HG02763 (cell line): ENCODE measurements at regions not wholly inside any gene's neighbourhood (a gene's known extent, or its start where the extent isn't known, plus 50 kb on each side); places are given as distances from the start of the nearest gene placed in this dataset.

ENCODE experiments used
- ATAC-seq: cut with Tn5 transposase; IDR thresholded peaks from one replicate; pipeline ENCODE4 v1.9.1; 2021; ENCODE audit warnings: mild to moderate bottlenecking, moderate library complexity; ENCODE audit not compliant: unreplicated experiment

GRCh38 chr18:78130232-78131195, 849.1 kb upstream of the SALL3 start:
- ATAC-seq = no peak

- no peak for ATAC-seq
Measured at GRCh38 chr18:78133729-78134128, 845.9 kb upstream of the SALL3 start.

GRCh38 chr18:78136986-78137385, 842.6 kb upstream of the SALL3 start:
- ATAC-seq = no peak

GRCh38 chr18:78138983-78139496, 840.6 kb upstream of the SALL3 start:
- ATAC-seq = no peak

GRCh38 chr18:78140294-78140693, 839.3 kb upstream of the SALL3 start:
- no peak for ATAC-seq

- ATAC-seq = no peak
Measured at GRCh38 chr18:78144669-78145068, 834.9 kb upstream of the SALL3 start.

GRCh38 chr18:78145096-78145495, 834.5 kb upstream of the SALL3 start:
- no peak for ATAC-seq

GRCh38 chr18:78146136-78147085, 833.2 kb upstream of the SALL3 start:
- no peak for ATAC-seq

- ATAC-seq = no peak
Measured at GRCh38 chr18:78150590-78150989, 829.0 kb upstream of the SALL3 start.

GRCh38 chr18:78151234-78151633, 828.4 kb upstream of the SALL3 start:
- ATAC-seq = no peak

GRCh38 chr18:78151948-78152725, 827.5 kb upstream of the SALL3 start:
- ATAC-seq = no peak

GRCh38 chr18:78153362-78153761, 826.3 kb upstream of the SALL3 start:
- no peak for ATAC-seq

GRCh38 chr18:78154444-78154843, 825.2 kb upstream of the SALL3 start:
- no peak for ATAC-seq

- ATAC-seq = no peak
Measured at GRCh38 chr18:78154853-78155252, 824.8 kb upstream of the SALL3 start.

GRCh38 chr18:78156466-78156865, 823.2 kb upstream of the SALL3 start:
- no peak for ATAC-seq

- ATAC-seq = no peak
Measured at GRCh38 chr18:78158943-78159342, 820.7 kb upstream of the SALL3 start.

GRCh38 chr18:78159397-78159796, 820.2 kb upstream of the SALL3 start:
- no peak for ATAC-seq

- no peak for ATAC-seq
Measured at GRCh38 chr18:78160961-78161656, 818.5 kb upstream of the SALL3 start.

GRCh38 chr18:78165525-78165924, 814.1 kb upstream of the SALL3 start:
- ATAC-seq = no peak

GRCh38 chr18:78168526-78168925, 811.1 kb upstream of the SALL3 start:
- no peak for ATAC-seq
